IMR-90 (cell line): ENCODE measurements at regions not wholly inside any gene's neighbourhood (a gene's known extent, or its start where the extent isn't known, plus 50 kb on each side); places are given as distances from the start of the nearest gene placed in this dataset.

ENCODE experiments used
- ATAC-seq: fragments of 200-7000 bp; cut with Tn5 transposase; 2 replicates; pipeline ENCODE4 v1.9.1; 2020; ENCODE audit warnings: low read depth, mild to moderate bottlenecking, moderate library complexity
- BruUV-seq: library from RNA; stranded (reverse); fragments of 400-500 nt; replicated peaks from 2 replicates; lab custom pipeline; 2021; lab: Mats Ljungman, UMichigan
- CTCF ChIA-PET: fragments of 300-600 bp; formaldehyde crosslinking; extraction: SDS; loops from one replicate; lab custom pipeline; 2021; ENCODE audit warnings: antibody characterized with exemption; lab: Yijun Ruan, JAX
- POLR2A ChIA-PET: fragments of 300-600 bp; sonication (Branson Sonifier 250); formaldehyde crosslinking; loops from one replicate; lab custom pipeline; 2022; ENCODE audit warnings: antibody characterized with exemption; ENCODE audit not compliant: unreplicated experiment; lab: Charles Lee
- DNase-seq: peaks from one replicate; pipeline ENCODE4 v3.0.0; 2013
- H2AFZ ChIP-seq: replicated peaks from 2 replicates; pipeline ENCODE3; 2013; ENCODE audit warnings: low read length, mild to moderate bottlenecking; ENCODE audit not compliant: poor library complexity
- H2AK5ac ChIP-seq: 2 replicates; pipeline ENCODE4 v1.6.1; 2013; ENCODE audit warnings: low read depth, low read length, inconsistent platforms
- H2AK9ac ChIP-seq: replicated peaks from 2 replicates; pipeline ENCODE3; 2013; ENCODE audit warnings: mild to moderate bottlenecking, low read depth, low read length, moderate library complexity; ENCODE audit not compliant: poor library complexity
- H2BK120ac ChIP-seq: 2 replicates; pipeline ENCODE4 v1.6.1; 2013; ENCODE audit warnings: low read depth, low read length, inconsistent platforms
- H2BK15ac ChIP-seq: 3 replicates; pipeline ENCODE4 v1.6.1; 2013; ENCODE audit warnings: low read depth, low read length, inconsistent platforms
- H2BK20ac ChIP-seq: 2 replicates; pipeline ENCODE4 v1.6.1; 2013; ENCODE audit warnings: low read depth, mild to moderate bottlenecking, inconsistent platforms, low read length, moderate library complexity
- H2BK5ac ChIP-seq: 2 replicates; pipeline ENCODE4 v1.6.1; 2013; ENCODE audit warnings: mild to moderate bottlenecking, low read depth, low read length, inconsistent platforms; ENCODE audit not compliant: poor library complexity, severe bottlenecking
- H3K14ac ChIP-seq: replicated peaks from 2 replicates; pipeline ENCODE4 v1.6.1; 2013; ENCODE audit warnings: low read depth, low read length, inconsistent platforms
- H3K18ac ChIP-seq: 2 replicates; pipeline ENCODE4 v1.6.1; 2013; ENCODE audit warnings: low read depth, low read length, control low read depth
- H3K23ac ChIP-seq: 2 replicates; pipeline ENCODE4 v1.6.1; 2013; ENCODE audit warnings: low read depth, low read length, inconsistent platforms
- H3K27ac ChIP-seq: 2 replicates; pipeline ENCODE4 v1.5.1; 2013; ENCODE audit warnings: mild to moderate bottlenecking, control low read depth, low read length; ENCODE audit not compliant: insufficient read depth
- H3K27me3 ChIP-seq: 2 replicates; pipeline ENCODE4 v1.6.1; 2013; ENCODE audit warnings: low read length; ENCODE audit not compliant: control insufficient read depth, insufficient read depth
- H3K36me3 ChIP-seq: 2 replicates; pipeline ENCODE4 v1.6.1; 2013; ENCODE audit warnings: low read length, mixed read lengths; ENCODE audit not compliant: control insufficient read depth, insufficient read depth
- H3K4ac ChIP-seq: 2 replicates; pipeline ENCODE4 v1.6.1; 2013; ENCODE audit warnings: low read depth, low read length, inconsistent platforms
- H3K4me1 ChIP-seq: 2 replicates; pipeline ENCODE4 v1.6.1; 2013; ENCODE audit warnings: low read length, mixed read lengths; ENCODE audit not compliant: control insufficient read depth, insufficient read depth
- H3K4me2 ChIP-seq: 2 replicates; pipeline ENCODE4 v1.6.1; 2013; ENCODE audit warnings: low read depth, mild to moderate bottlenecking, control low read depth, low read length, moderate library complexity
- H3K4me3 ChIP-seq: 2 replicates; pipeline ENCODE4 v1.5.1; 2013; ENCODE audit warnings: low read depth, mild to moderate bottlenecking, control low read depth, low read length, moderate library complexity; ENCODE audit not compliant: insufficient read depth
- H3K56ac ChIP-seq: 2 replicates; pipeline ENCODE4 v1.6.1; 2013; ENCODE audit warnings: low read length, inconsistent platforms; ENCODE audit not compliant: insufficient read depth; ENCODE audit errors: extremely low read depth
- H3K79me1 ChIP-seq, 2 experiments: 2 replicates each; pipeline ENCODE4 v1.6.1; 2013; ENCODE audit warnings: low read length in 2 of 2, inconsistent platforms in 1 of 2, low read depth in 1 of 2
- H3K9ac ChIP-seq: 2 replicates; pipeline ENCODE4 v1.6.1; 2013; ENCODE audit warnings: low read depth, low read length, control low read depth
- H3K9me1 ChIP-seq: 2 replicates; pipeline ENCODE4 v1.6.1; 2013; ENCODE audit warnings: low read length, inconsistent platforms; ENCODE audit not compliant: insufficient read depth
- H3K9me3 ChIP-seq: 2 replicates; pipeline ENCODE4 v1.6.1; 2013; ENCODE audit warnings: low read length; ENCODE audit not compliant: control insufficient read depth, insufficient read depth
- H4K20me1 ChIP-seq: 2 replicates; pipeline ENCODE4 v1.6.1; 2013; ENCODE audit warnings: low read length, inconsistent platforms; ENCODE audit not compliant: insufficient read depth
- H4K5ac ChIP-seq: 2 replicates; pipeline ENCODE4 v1.6.1; 2013; ENCODE audit warnings: mild to moderate bottlenecking, low read depth, low read length, control low read depth
- H4K8ac ChIP-seq, 2 experiments: 2 replicates each; pipeline ENCODE4 v1.6.1; 2013; ENCODE audit warnings: low read depth in 2 of 2, low read length in 2 of 2, control low read depth in 1 of 2, inconsistent platforms in 1 of 2
- H4K91ac ChIP-seq: 2 replicates; pipeline ENCODE4 v1.6.1; 2013; ENCODE audit warnings: low read depth, low read length, inconsistent platforms; ENCODE audit not compliant: insufficient read depth
- CTCF ChIP-seq: conservative IDR thresholded peaks from 2 replicates; pipeline ENCODE4 v1.5.1; 2012; ENCODE audit warnings: mild to moderate bottlenecking, low read depth, low read length, improper control_type of control experiment
- FOS ChIP-seq: fragments of 150-350 bp; IDR thresholded peaks from 2 replicates; pipeline ENCODE4 v1.6.1; 2016; ENCODE audit warnings: low read depth, low read length
- MAFK ChIP-seq: IDR thresholded peaks from 2 replicates; pipeline ENCODE4 v1.6.1; 2012; ENCODE audit warnings: low read depth, low read length, improper control_type of control experiment
- MAZ ChIP-seq: IDR thresholded peaks from 2 replicates; pipeline ENCODE4 v1.6.1; 2012; ENCODE audit warnings: low read depth, mild to moderate bottlenecking, low read length, improper control_type of control experiment, moderate library complexity, borderline replicate concordance
- MXI1 ChIP-seq: IDR thresholded peaks from 2 replicates; pipeline ENCODE4 v1.6.1; 2012; ENCODE audit warnings: low read depth, mild to moderate bottlenecking, low read length, moderate library complexity, borderline replicate concordance
- NFE2L2 ChIP-seq: fragments of 150-350 bp; IDR thresholded peaks from 2 replicates; pipeline ENCODE4 v1.6.1; 2016; ENCODE audit warnings: low read depth, mild to moderate bottlenecking, low read length
- POLR2A ChIP-seq: IDR thresholded peaks from 2 replicates; pipeline ENCODE4 v1.6.1; 2012; ENCODE audit warnings: mild to moderate bottlenecking, low read depth, low read length
- RAD21 ChIP-seq: IDR thresholded peaks from 2 replicates; pipeline ENCODE4 v1.6.1; 2012; ENCODE audit warnings: low read length, improper control_type of control experiment
- RCOR1 ChIP-seq: IDR thresholded peaks from 2 replicates; pipeline ENCODE4 v1.6.1; 2012; ENCODE audit warnings: mild to moderate bottlenecking, low read length, improper control_type of control experiment; ENCODE audit not compliant: insufficient replicate concordance
- WGBS, 2 experiments: methylation state at CpG; one replicate each; pipeline versions ENCODE4 v1.1.5 to v1.1.7; 2013; ENCODE audit warnings: missing lambda C conversion rate in 2 of 2; ENCODE audit not compliant: insufficient read length in 1 of 2; ENCODE audit errors: extremely low coverage in 2 of 2; 5-methylcytosine and 5-hydroxymethylcytosine counted together
- dilution Hi-C: fragments of 300-500 bp; cut with HindIII; formaldehyde crosslinking; loops from one replicate; pipeline ENCODE4 v1.14.3; 2018; ENCODE audit warnings: low sequenced_read_pairs; ENCODE audit not compliant: unreplicated experiment
- in situ Hi-C: fragments of 300-500 bp; cut with MboI; formaldehyde crosslinking; loops from 3 replicates; pipeline ENCODE4 v1.14.3; 2019; ENCODE audit warnings: low sequenced_read_pairs, inconsistent platforms, mixed read lengths
- intact Hi-C: fragments of 100-400 bp; cut with micrococcal nuclease; formaldehyde crosslinking; loops from 2 replicates; pipeline ENCODE4 v1.10.0; 2022
- TF ChIP-seq, protein P1 (sequence below): fragments of 150-350 bp; IDR thresholded peaks from 2 replicates; pipeline ENCODE4 v1.6.1; 2016; ENCODE audit warnings: low read depth, mild to moderate bottlenecking, low read length, moderate library complexity, borderline replicate concordance

DNA sequence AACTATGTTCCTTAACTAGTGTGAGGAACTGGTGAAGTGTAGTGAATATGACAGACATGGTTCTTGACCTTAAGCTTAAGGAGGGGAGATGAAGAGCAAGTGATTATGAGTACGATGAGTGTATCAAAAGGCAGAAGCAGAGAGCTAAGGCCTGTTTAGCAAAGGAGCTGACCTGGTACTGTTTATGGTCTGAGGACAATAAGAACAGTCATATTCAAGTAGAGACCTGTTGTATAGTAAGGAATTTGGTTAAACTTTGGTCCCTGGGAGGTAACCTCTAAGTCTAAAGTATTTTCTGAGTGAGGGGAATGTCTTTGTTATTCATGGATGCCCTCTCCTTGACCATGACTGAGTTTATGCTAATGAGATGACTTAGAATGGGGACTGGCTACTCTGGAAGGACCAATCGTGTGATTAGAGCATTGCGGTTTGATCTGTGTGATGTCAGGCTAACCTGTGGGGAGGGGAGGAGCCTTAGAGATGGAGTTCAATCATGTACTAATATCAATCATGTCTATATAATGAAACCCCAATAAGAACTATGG is 389.3 kb downstream of the BMP4 start:
- BruUV-seq: no TSS peak
- intact Hi-C loops: no loop called here
- no peaks in the 10 kb centered on the region for H3K79me1 ChIP-seq
- no peak overlapping the region for H4K91ac ChIP-seq
- H3K14ac ChIP-seq: no peak overlapping the region
- H3K36me3 ChIP-seq: no peaks in the 10 kb centered on the region
- peaks cover 2% of the 10 kb centered on the region; the same call in 1 of the 2 replicates for H3K27me3 ChIP-seq
- peaks cover 4% of the 10 kb centered on the region; the same call in 1 of the 2 replicates for H3K4me1 ChIP-seq
- no peak overlapping the region for H3K9ac ChIP-seq
- no peak overlapping the region for H2AK9ac ChIP-seq
- H3K9me1 ChIP-seq: no peaks in the 10 kb centered on the region
- H2BK120ac ChIP-seq: no peak overlapping the region
- TF ChIP-seq, protein P1, sequence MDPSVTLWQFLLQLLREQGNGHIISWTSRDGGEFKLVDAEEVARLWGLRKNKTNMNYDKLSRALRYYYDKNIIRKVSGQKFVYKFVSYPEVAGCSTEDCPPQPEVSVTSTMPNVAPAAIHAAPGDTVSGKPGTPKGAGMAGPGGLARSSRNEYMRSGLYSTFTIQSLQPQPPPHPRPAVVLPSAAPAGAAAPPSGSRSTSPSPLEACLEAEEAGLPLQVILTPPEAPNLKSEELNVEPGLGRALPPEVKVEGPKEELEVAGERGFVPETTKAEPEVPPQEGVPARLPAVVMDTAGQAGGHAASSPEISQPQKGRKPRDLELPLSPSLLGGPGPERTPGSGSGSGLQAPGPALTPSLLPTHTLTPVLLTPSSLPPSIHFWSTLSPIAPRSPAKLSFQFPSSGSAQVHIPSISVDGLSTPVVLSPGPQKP: no peak
- TF ChIP-seq NFE2L2 (no peak), RCOR1 (no peak), POLR2A (no peak), MXI1 (no peak), FOS (no peak), MAFK (no peak), RAD21 (no peak), MAZ (no peak), CTCF (no peak)
- ATAC-seq: no peak
- no peaks in the 10 kb centered on the region for H4K20me1 ChIP-seq
- no peak overlapping the region for H2AK5ac ChIP-seq
- 100% methylated on average over 1 of the region's 3 CpGs; no CpG with 5 or more reads in 1 of the 2 experiments for WGBS, 2 experiments
- CTCF ChIA-PET: no interaction called here
- H3K4me3 ChIP-seq: no peak overlapping the region
- POLR2A ChIA-PET: no interaction called here
- no peak overlapping the region for H3K4me2 ChIP-seq
- H4K8ac ChIP-seq: no peak overlapping the region
- DNase-seq: no peak
- H3K27ac ChIP-seq: no peak overlapping the region
- H2AFZ ChIP-seq: no peak overlapping the region
- no peak overlapping the region; the same call in 1 of the 2 replicates for H4K5ac ChIP-seq
- no peak overlapping the region for H2BK15ac ChIP-seq
- no peak overlapping the region for H3K23ac ChIP-seq
- dilution Hi-C loops: no loop called here
- in situ Hi-C loops: no loop called here
- no peak overlapping the region for H2BK20ac ChIP-seq
- H3K56ac ChIP-seq: no peak overlapping the region
- H3K4ac ChIP-seq: no peak overlapping the region
- H3K18ac ChIP-seq: no peak overlapping the region
- H3K9me3 ChIP-seq: no peaks in the 10 kb centered on the region
- H2BK5ac ChIP-seq: no peak overlapping the region
